DOHH2 (cell line): ENCODE measurements at regions not wholly inside any gene's neighbourhood (a gene's known extent, or its start where the extent isn't known, plus 50 kb on each side); places are given as distances from the start of the nearest gene placed in this dataset.

Source experiments
- CTCF ChIP-seq: fragments of 200-600 bp; sonication (generic); IDR thresholded peaks from one replicate; pipeline ENCODE4 v1.5.1; 2014; ENCODE audit warnings: antibody characterized with exemption, mild to moderate bottlenecking, low read depth, low read length; ENCODE audit not compliant: poor library complexity, severe bottlenecking
- EZH2phosphoT487 ChIP-seq: fragments of 200-600 bp; sonication (generic); IDR thresholded peaks from 2 replicates; pipeline ENCODE4 v1.6.1; 2017; ENCODE audit warnings: borderline replicate concordance, mild to moderate bottlenecking, antibody characterized with exemption, low read length, moderate library complexity, mixed read lengths

- TF ChIP-seq CTCF (no peak), EZH2phosphoT487 (no peak)
Measured at GRCh38 chr3:16768956-16769355, 115.8 kb upstream of the PLCL2 start.
